D721Med (cell line): ENCODE measurements at regions not wholly inside any gene's neighbourhood (a gene's known extent, or its start where the extent isn't known, plus 50 kb on each side); places are given as distances from the start of the nearest gene placed in this dataset.
"Not testable (repeated sequence)": the region's sequence is repeated elsewhere in the genome, so short reads cannot be mapped to it uniquely, and the experiment has no call there.

Experiments
- DNase-seq: peaks from one replicate; pipeline ENCODE4 v3.0.0; 2011; ENCODE audit warnings: low spot score; ENCODE audit not compliant: insufficient read length
- FAIRE-seq: peaks from 2 replicates; lab custom pipeline; 2011; peaks lifted over from hg19 to GRCh38; lab: Jason Lieb, UNC
- TF ChIP-seq, protein P1 (sequence below): IDR thresholded peaks from 2 replicates; pipeline ENCODE4 v1.5.1; 2012; ENCODE audit warnings: mild to moderate bottlenecking, control low read depth; ENCODE audit not compliant: insufficient read depth; ENCODE audit errors: missing control alignments

DNA sequence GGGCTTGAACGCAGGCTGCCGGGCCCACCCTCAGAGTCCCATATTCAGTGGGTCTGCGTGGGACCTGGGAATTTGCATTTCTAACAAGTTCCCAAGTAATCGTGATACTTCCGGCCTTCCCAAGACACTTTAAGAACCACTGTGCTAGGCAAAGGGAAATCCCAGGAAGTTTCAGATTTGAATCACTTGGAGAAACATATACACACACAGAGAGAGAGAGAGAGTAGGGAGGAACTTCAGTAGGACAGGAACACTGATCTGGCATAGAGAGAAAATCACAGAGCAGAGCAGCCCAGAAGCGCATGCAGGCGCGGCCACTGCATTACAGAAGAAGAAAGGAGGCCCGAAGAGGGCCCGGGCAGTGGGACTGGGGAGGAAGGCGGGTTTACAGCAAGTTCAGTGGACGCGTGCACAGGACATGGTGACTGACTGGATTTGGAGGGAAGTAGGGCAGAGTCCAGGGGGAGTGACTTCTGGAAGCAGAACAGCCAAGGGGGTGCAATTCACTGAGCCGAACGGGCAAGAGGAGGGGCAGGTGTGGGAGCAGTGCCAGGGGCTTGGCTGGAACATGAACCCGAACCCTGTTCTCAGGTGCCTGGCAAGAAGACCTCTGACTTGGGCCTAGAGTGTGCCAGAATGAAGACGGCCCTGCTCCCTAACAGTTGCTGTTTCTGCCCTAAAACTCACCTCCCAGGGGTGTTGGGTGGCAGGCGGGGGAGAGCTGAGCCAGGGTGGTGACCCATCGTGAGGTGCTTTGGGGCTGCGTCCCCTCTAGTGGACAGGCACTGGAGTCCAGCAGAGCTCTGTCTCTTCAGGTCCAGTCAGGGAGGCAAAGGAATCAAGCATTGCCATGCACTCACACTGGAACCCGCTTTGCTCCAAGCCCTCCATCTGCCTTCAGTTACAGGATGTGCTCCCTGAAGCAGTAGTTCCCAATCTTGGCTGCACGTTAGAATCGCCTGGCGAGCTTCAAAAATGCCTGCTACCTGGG, 101.3 kb upstream of the HES1 start:
- DNase-seq (no peak), FAIRE-seq (no peak)
- TF ChIP-seq, protein P1, sequence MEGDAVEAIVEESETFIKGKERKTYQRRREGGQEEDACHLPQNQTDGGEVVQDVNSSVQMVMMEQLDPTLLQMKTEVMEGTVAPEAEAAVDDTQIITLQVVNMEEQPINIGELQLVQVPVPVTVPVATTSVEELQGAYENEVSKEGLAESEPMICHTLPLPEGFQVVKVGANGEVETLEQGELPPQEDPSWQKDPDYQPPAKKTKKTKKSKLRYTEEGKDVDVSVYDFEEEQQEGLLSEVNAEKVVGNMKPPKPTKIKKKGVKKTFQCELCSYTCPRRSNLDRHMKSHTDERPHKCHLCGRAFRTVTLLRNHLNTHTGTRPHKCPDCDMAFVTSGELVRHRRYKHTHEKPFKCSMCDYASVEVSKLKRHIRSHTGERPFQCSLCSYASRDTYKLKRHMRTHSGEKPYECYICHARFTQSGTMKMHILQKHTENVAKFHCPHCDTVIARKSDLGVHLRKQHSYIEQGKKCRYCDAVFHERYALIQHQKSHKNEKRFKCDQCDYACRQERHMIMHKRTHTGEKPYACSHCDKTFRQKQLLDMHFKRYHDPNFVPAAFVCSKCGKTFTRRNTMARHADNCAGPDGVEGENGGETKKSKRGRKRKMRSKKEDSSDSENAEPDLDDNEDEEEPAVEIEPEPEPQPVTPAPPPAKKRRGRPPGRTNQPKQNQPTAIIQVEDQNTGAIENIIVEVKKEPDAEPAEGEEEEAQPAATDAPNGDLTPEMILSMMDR: no peak

DNA sequence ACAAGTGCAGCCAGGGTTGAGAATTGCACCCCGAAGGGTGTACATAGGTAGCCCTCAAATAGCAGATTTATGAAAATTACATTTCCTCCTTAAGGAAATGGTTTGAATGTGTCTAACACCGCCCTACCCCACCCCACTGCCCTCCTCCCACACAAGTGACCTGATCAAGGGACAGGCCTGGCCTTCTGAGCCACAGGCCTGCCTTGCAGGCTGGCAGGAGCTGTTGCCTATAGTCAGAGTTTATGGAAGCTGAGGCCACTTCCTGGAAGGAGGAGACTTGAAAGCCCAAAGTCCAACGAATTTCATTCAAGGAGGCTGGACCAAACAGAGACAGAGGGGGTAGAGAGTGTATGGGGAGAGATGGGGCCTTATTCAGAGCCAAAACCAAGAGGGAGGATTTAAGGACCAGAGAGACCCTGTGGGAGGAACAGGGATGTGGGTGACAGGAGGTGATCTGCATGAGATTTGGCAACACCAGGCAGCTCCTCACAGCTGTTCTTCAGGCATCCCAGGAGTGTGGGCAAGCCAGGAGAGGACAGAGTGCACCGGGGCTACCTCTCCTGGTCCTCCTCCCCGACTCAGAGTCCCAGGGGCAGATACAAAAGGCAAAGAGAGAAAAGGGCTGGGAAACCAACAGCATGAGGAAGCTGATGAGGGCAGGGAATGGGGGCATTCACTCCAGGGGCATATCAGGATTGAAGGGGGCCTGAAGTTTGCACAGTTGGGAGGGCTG, 100.4 kb upstream of the HES1 start:
- FAIRE-seq (no peak), DNase-seq (no peak)
- TF ChIP-seq, protein P1: no peak

DNA sequence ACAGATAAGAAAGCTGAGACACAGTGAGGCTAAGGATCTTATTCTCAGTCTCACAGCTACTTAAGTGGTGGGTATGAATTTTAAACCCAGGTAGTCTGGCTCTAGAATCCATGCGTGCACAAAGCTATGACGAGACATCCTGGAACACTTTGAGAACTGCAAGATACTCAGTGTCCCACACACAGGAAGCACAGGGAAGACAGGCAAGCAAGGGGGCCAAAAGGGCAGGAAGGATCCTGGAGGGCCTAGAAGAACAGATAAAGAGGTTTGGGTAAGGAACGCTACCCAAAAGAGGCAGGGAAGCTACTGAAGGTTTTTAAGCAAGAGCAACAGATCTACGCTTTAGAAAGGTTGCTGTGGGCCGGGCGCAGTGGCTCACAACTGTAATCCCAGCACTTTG, 99.1 kb upstream of the HES1 start:
- FAIRE-seq (no peak), DNase-seq (no peak)
- TF ChIP-seq, protein P1: no peak

DNA sequence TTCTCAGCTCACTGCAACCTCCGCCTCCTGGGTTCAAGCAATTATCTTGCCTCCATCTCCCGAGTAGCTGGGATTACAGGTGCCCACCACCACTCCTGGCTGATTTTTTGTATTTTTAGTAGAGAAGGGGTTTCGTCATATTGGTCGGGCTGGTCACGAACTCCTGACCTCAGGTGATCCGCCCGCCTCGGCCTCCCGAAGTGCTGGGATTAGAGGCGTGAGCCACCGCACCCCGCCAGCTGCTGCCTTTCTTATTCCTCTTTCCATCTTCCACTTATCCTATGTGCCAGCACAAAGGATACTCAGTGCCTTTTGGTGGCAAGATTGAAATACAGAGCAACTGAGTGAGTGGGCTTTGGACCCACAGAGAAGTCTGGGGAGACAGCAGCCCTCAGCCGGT, 97.6 kb upstream of the HES1 start:
- not testable (repeated sequence) for DNase-seq, FAIRE-seq

DNA sequence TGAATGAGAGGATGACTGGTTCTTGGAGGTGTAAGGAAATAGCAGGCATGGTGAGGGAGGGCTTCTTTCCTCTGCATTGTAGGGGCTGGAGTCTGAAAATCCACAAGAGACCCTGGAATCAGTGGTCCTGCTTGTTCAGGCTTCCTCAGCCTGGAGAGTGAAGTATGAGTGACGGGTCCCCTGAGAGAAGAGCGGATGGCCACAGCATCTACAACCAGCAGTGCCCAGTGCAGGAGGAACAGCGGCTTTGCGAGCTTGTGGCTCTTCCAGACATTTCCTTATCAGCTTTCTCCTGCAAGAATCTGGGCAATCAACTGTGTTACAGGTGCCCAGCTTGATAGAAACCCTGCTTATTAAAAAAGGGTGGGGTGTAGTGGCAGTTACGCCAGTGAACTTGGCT, 97.0 kb upstream of the HES1 start:
- TF ChIP-seq, protein P1: no peak
- DNase-seq (no peak), FAIRE-seq (no peak)

DNA sequence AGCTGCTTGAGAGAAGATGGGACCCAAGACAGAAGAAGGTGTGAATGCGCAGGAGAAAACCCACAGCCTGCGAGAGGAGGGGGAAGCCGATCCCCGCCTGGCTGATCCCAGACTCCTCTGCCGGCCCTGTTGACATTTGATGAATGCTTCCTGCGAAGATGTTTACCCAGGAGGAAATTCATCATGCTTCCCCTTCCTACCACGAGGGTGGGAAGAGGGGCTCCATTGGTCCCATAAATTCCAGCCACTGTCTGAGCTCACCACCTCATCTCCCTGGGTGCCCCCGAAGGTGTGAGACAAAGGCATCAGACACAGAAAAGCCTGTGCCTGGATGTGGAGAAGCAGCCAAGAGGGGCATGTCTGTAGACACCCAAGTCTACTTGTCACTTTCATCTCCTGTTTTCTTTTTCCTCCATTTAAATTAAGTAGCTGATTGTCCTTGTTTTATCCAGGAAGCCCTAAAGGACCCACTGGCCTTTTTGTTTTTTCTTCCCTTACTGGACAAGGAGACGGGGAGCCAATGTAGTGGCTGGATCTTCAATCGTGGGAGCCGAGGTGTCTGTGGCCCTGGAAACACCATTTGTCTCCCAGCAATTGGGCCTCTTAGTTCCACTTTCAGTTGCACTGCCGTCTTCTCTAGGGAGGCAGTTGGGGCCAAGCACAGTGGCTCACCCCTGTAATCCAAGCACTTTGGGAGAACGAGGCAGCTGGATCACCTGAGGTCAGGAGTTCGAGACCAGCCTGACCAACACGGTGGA, 95.3 kb upstream of the HES1 start:
- no peak for FAIRE-seq
- TF ChIP-seq, protein P1: no peak
- DNase-seq: no peak

DNA sequence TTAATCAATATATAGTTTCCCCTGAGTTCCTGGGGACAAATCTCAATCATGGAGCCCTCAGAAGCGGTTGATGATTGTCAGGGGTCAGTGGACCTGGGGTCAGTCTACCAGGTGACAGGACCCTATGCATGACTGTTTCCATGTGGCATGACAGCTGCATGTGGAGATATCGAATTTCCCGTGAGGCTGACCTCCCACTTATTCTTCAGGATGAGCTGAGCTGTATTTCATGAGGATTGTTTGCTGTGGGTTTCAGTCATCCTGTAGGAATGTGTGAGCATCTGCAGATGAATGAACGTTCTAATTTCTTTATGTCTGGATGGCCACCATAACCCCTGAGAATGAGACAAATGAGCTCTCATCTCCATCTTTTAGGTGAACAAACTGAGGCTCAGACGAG, 93.0 kb upstream of the HES1 start:
- FAIRE-seq (no peak), DNase-seq (no peak)
- TF ChIP-seq, protein P1: no peak
